SK-N-SH treated with all-trans-retinoic acid at 6 μM for 48 hours (cell line): ENCODE measurements at regions not wholly inside any gene's neighbourhood (a gene's known extent, or its start where the extent isn't known, plus 50 kb on each side); places are given as distances from the start of the nearest gene placed in this dataset.

ENCODE experiments used
- ATAC-seq: fragments of 200-7000 bp; cut with Tn5 transposase; 3 replicates; pipeline ENCODE4 v1.9.1; 2020; ENCODE audit warnings: mild to moderate bottlenecking, moderate library complexity
- ARNTL ChIP-seq: fragments of 450-650 bp; formaldehyde crosslinking; IDR thresholded peaks from 2 replicates; pipeline ENCODE4 v1.5.0; 2020; ENCODE audit warnings: low read depth, mild to moderate bottlenecking, moderate library complexity, borderline replicate concordance
- BACH2 ChIP-seq: fragments of 250-450 bp; sonication (Bioruptor Pico); IDR thresholded peaks from 2 replicates; pipeline ENCODE4 v1.9.0; 2021; ENCODE audit warnings: mild to moderate bottlenecking, borderline replicate concordance
- CSDC2 ChIP-seq: fragments of 250-450 bp; sonication (Bioruptor Pico); IDR thresholded peaks from 2 replicates; pipeline ENCODE4 v1.5.0; 2020; ENCODE audit warnings: mild to moderate bottlenecking, moderate library complexity
- ESRRG ChIP-seq: fragments of 250-450 bp; sonication (Bioruptor Pico); IDR thresholded peaks from 2 replicates; pipeline ENCODE4 v1.6.1; 2021; ENCODE audit warnings: mild to moderate bottlenecking
- GLIS3 ChIP-seq: fragments of 250-450 bp; sonication (Bioruptor Pico); IDR thresholded peaks from 2 replicates; pipeline ENCODE4 v1.5.0; 2020; ENCODE audit warnings: mild to moderate bottlenecking, moderate library complexity
- ISL1 ChIP-seq: fragments of 250-450 bp; sonication (Bioruptor Pico); IDR thresholded peaks from 2 replicates; pipeline ENCODE4 v2.1.2; 2022; ENCODE audit warnings: mild to moderate bottlenecking, moderate library complexity
- OSR1 ChIP-seq: fragments of 250-450 bp; sonication (Bioruptor Pico); IDR thresholded peaks from 2 replicates; pipeline ENCODE4 v1.8.0; 2022; ENCODE audit warnings: moderate library complexity, mild to moderate bottlenecking, inconsistent platforms
- PATZ1 ChIP-seq: fragments of 250-450 bp; sonication (Bioruptor Pico); IDR thresholded peaks from 2 replicates; pipeline ENCODE4 v1.8.0; 2020; ENCODE audit warnings: mild to moderate bottlenecking, moderate library complexity, borderline replicate concordance
- POU6F1 ChIP-seq: fragments of 250-450 bp; sonication (Bioruptor Pico); IDR thresholded peaks from 2 replicates; pipeline ENCODE4 v1.8.0; 2021; ENCODE audit warnings: low read depth, mild to moderate bottlenecking, moderate library complexity, borderline replicate concordance
- PPARA ChIP-seq: fragments of 250-450 bp; sonication (Bioruptor Pico); IDR thresholded peaks from 2 replicates; pipeline ENCODE4 v1.5.0; 2020; ENCODE audit warnings: mild to moderate bottlenecking, borderline replicate concordance
- RARB ChIP-seq: fragments of 250-450 bp; sonication (Bioruptor Pico); IDR thresholded peaks from 2 replicates; pipeline ENCODE4 v1.8.0; 2021; ENCODE audit warnings: mild to moderate bottlenecking, moderate library complexity
- SNAI2 ChIP-seq: fragments of 250-450 bp; sonication (Bioruptor Pico); IDR thresholded peaks from 2 replicates; pipeline ENCODE4 v1.5.0; 2020; ENCODE audit warnings: mild to moderate bottlenecking, moderate library complexity
- TCF4 ChIP-seq: fragments of 250-450 bp; sonication (Bioruptor Pico); IDR thresholded peaks from 2 replicates; pipeline ENCODE4 v1.8.0; 2021; ENCODE audit warnings: mild to moderate bottlenecking, moderate library complexity, borderline replicate concordance
- TOX ChIP-seq: fragments of 250-450 bp; sonication (Bioruptor Pico); IDR thresholded peaks from 2 replicates; pipeline ENCODE4 v1.8.0; 2021; ENCODE audit warnings: mild to moderate bottlenecking, moderate library complexity, borderline replicate concordance
- ZC3H10 ChIP-seq: fragments of 250-450 bp; sonication (Bioruptor Pico); IDR thresholded peaks from 2 replicates; pipeline ENCODE4 v1.5.1; 2021; ENCODE audit warnings: mild to moderate bottlenecking, moderate library complexity
- ZFP3 ChIP-seq: fragments of 250-450 bp; sonication (Bioruptor Pico); IDR thresholded peaks from 2 replicates; pipeline ENCODE4 v1.5.0; 2020; ENCODE audit warnings: mild to moderate bottlenecking, moderate library complexity
- ZFP30 ChIP-seq: fragments of 450-650 bp; formaldehyde crosslinking; IDR thresholded peaks from 2 replicates; pipeline ENCODE4 v1.5.0; 2022; ENCODE audit warnings: mild to moderate bottlenecking, moderate library complexity
- ZNF565 ChIP-seq: fragments of 450-650 bp; formaldehyde crosslinking; conservative IDR thresholded peaks from 2 replicates; pipeline ENCODE4 v1.5.0; 2020; ENCODE audit warnings: low read depth, mild to moderate bottlenecking, moderate library complexity
- ZNF70 ChIP-seq: fragments of 450-650 bp; formaldehyde crosslinking; IDR thresholded peaks from 2 replicates; pipeline ENCODE4 v1.5.0; 2020; ENCODE audit warnings: mild to moderate bottlenecking, moderate library complexity
- ZNF8 ChIP-seq: fragments of 450-650 bp; formaldehyde crosslinking; IDR thresholded peaks from 2 replicates; pipeline ENCODE4 v1.5.0; 2020; ENCODE audit warnings: mild to moderate bottlenecking, moderate library complexity
- TF ChIP-seq, protein P1 (sequence below): fragments of 250-450 bp; sonication (Bioruptor Pico); IDR thresholded peaks from 2 replicates; pipeline ENCODE4 v1.5.1; 2021; ENCODE audit warnings: mild to moderate bottlenecking, moderate library complexity

- TF ChIP-seq GLIS3 (CRISPR knock-in tag) (no peak), SNAI2 (no peak), ARNTL (no peak), ZNF565 (no peak), CSDC2 (CRISPR knock-in tag) (no peak), PATZ1 (CRISPR knock-in tag) (no peak), BACH2 (CRISPR knock-in tag) (no peak), ZFP30 (CRISPR knock-in tag) (no peak), ISL1 (CRISPR knock-in tag) (no peak), ESRRG (CRISPR knock-in tag) (no peak), ZNF8 (CRISPR knock-in tag) (no peak)
- TF ChIP-seq, protein P1, sequence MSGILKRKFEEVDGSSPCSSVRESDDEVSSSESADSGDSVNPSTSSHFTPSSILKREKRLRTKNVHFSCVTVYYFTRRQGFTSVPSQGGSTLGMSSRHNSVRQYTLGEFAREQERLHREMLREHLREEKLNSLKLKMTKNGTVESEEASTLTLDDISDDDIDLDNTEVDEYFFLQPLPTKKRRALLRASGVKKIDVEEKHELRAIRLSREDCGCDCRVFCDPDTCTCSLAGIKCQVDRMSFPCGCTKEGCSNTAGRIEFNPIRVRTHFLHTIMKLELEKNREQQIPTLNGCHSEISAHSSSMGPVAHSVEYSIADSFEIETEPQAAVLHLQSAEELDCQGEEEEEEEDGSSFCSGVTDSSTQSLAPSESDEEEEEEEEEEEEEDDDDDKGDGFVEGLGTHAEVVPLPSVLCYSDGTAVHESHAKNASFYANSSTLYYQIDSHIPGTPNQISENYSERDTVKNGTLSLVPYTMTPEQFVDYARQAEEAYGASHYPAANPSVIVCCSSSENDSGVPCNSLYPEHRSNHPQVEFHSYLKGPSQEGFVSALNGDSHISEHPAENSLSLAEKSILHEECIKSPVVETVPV (CRISPR knock-in tag): no peak
- ATAC-seq: peak; percentile 35
Observed at GRCh38 chr15:62462721-62463120, 297.6 kb upstream of the C2CD4B start.

DNA sequence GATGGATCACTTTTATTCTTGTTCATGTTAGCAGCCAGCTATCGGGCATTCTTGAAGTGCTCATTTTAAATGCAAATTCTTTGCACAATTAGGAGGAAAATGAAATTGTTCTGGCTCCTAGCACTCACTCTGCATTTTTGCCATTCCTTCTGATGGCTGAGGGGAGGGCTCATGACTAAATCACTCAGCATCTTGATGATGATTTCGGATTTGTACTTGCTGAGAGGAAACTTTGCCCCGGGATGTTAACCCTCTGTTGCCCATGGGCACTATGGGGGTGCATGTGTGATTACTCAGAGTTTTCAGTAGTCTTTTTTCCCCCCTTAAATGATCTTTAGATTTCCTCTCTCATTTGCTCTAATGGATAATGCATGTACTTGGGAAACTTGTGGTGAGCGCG, 299.6 kb upstream of the C2CD4B start:
- ATAC-seq: peak; percentile 71
- TF ChIP-seq, protein P1 (CRISPR knock-in tag): no peak
- TF ChIP-seq ISL1 (CRISPR knock-in tag) (peak; percentile 39), ZNF70 (no peak), PPARA (CRISPR knock-in tag) (no peak), ESRRG (CRISPR knock-in tag) (no peak)
- TF ChIP-seq, all 23 proteins: peak for 1

GRCh38 chr15:62465173-62465572, 300.1 kb upstream of the C2CD4B start:
- TF ChIP-seq PATZ1 (CRISPR knock-in tag): no peak
- TF ChIP-seq RARB (CRISPR knock-in tag): no peak
- TF ChIP-seq ISL1 (CRISPR knock-in tag): no peak
- no peak for TF ChIP-seq ZNF70
- TF ChIP-seq SNAI2: no peak
- TF ChIP-seq OSR1 (CRISPR knock-in tag): no peak
- TF ChIP-seq ZFP3 (CRISPR knock-in tag): no peak
- no peak for TF ChIP-seq PPARA (CRISPR knock-in tag)
- TF ChIP-seq ZFP30 (CRISPR knock-in tag): no peak
- TF ChIP-seq, protein P1 (CRISPR knock-in tag): no peak
- TF ChIP-seq POU6F1 (CRISPR knock-in tag): no peak
- no peak for TF ChIP-seq ZC3H10 (CRISPR knock-in tag)
- TF ChIP-seq TOX (CRISPR knock-in tag): no peak
- TF ChIP-seq GLIS3 (CRISPR knock-in tag): no peak
- no peak for TF ChIP-seq CSDC2 (CRISPR knock-in tag)
- no peak for TF ChIP-seq ARNTL
- no peak for TF ChIP-seq TCF4 (CRISPR knock-in tag)
- no peak for TF ChIP-seq ZNF565
- TF ChIP-seq ZNF8 (CRISPR knock-in tag): no peak
- TF ChIP-seq BACH2 (CRISPR knock-in tag): no peak
- no peak for ATAC-seq
